ENCODE measurements at regions not wholly inside any gene's neighbourhood (a gene's known extent, or its start where the extent isn't known, plus 50 kb on each side); places are given as distances from the start of the nearest gene placed in this dataset.

- no peak for TF ChIP-seq BRCA1 (IDR thresholded peaks at IDR 0.05; ENCODE audit: low read depth, low read length)
- TF ChIP-seq CHD7 (IDR thresholded peaks at IDR 0.05; ENCODE audit: insufficient replicate concordance, low read length): no peak
- TF ChIP-seq POU5F1 (IDR thresholded peaks at IDR 0.05; ENCODE audit: low read depth, low read length): no peak
- no peak for TF ChIP-seq CREB1 (IDR thresholded peaks at IDR 0.05)
- TF ChIP-seq GABPA (IDR thresholded peaks at IDR 0.05; ENCODE audit: borderline replicate concordance, insufficient read depth, low read length): no peak
Observed at GRCh38 chr1:201595381-201595780, 56.5 kb downstream of the NAV1 start (continued).

Data from H1 (cell line).